ENCODE measurements at regions not wholly inside any gene's neighbourhood (a gene's known extent, or its start where the extent isn't known, plus 50 kb on each side); places are given as distances from the start of the nearest gene placed in this dataset.

- Histone ChIP-seq H3K27me3 (ENCODE audit: control insufficient read depth, insufficient read depth, low read length) (no peaks in the 10 kb centered on the region), H3K4me3 (ENCODE audit: low read depth, low read length) (no peak overlapping the region), H3K4me1 (ENCODE audit: control insufficient read depth, insufficient read depth, low read length, poor library complexity, severe bottlenecking) (no peaks in the 10 kb centered on the region), H3K36me3 (ENCODE audit: control insufficient read depth, insufficient read depth, low read length) (no peaks in the 10 kb centered on the region), H3K9me3 (ENCODE audit: control insufficient read depth in 2 of 2, low read length in 2 of 2) (no peaks in the 10 kb centered on the region), H3K27ac (ENCODE audit: insufficient read depth, low read length, poor library complexity, severe bottlenecking) (no peak overlapping the region)
- ATAC-seq (ENCODE audit: low read depth in 2 of 2): no peak
- Mint-ChIP-seq H3K4me3 (peak overlapping the region in 1 of 4 donors; percentile 14), H3K4me1 (peaks cover 0 to 15% (median 4%) of the 10 kb centered on the region in 4 donors), H3K9me3 (peaks cover 0 to 3% (median 0%) of the 10 kb centered on the region in 7 donors), H3K27me3 (no peaks in the 10 kb centered on the region), H3K36me3 (no peaks in the 10 kb centered on the region), H3K27ac (no peak overlapping the region)
- no peak for DNase-seq
Measured at GRCh38 chrX:38880296-38880854, 79.1 kb downstream of the MID1IP1 start.

GRCh38 chrX:38881066-38881465 is 79.8 kb downstream of the MID1IP1 start:
- Histone ChIP-seq H3K36me3 (ENCODE audit: control insufficient read depth, insufficient read depth, low read length) (no peaks in the 10 kb centered on the region), H3K4me3 (ENCODE audit: low read depth, low read length) (no peak overlapping the region), H3K27me3 (ENCODE audit: control insufficient read depth, insufficient read depth, low read length) (no peaks in the 10 kb centered on the region), H3K4me1 (ENCODE audit: control insufficient read depth, insufficient read depth, low read length, poor library complexity, severe bottlenecking) (no peaks in the 10 kb centered on the region), H3K27ac (ENCODE audit: insufficient read depth, low read length, poor library complexity, severe bottlenecking) (no peak overlapping the region), H3K9me3 (ENCODE audit: control insufficient read depth in 2 of 2, low read length in 2 of 2) (no peaks in the 10 kb centered on the region)
- Mint-ChIP-seq H3K27me3 (no peaks in the 10 kb centered on the region), H3K27ac (no peak overlapping the region), H3K4me3 (no peak overlapping the region), H3K36me3 (no peaks in the 10 kb centered on the region), H3K4me1 (peaks cover 0 to 15% (median 4%) of the 10 kb centered on the region in 4 donors), H3K9me3 (peaks cover 0 to 3% (median 0%) of the 10 kb centered on the region in 7 donors)
- DNase-seq (no peak), ATAC-seq (ENCODE audit: low read depth in 2 of 2) (no peak)

- no peak for DNase-seq
- no peak overlapping the region for H3K27ac Mint-ChIP-seq
- Histone ChIP-seq H3K27ac (ENCODE audit: insufficient read depth, low read length, poor library complexity, severe bottlenecking) (no peak overlapping the region), H3K9me3 (ENCODE audit: control insufficient read depth in 2 of 2, low read length in 2 of 2) (no peaks in the 10 kb centered on the region), H3K27me3 (ENCODE audit: control insufficient read depth, insufficient read depth, low read length) (no peaks in the 10 kb centered on the region), H3K4me3 (ENCODE audit: low read depth, low read length) (no peak overlapping the region), H3K4me1 (ENCODE audit: control insufficient read depth, insufficient read depth, low read length, poor library complexity, severe bottlenecking) (no peaks in the 10 kb centered on the region), H3K36me3 (ENCODE audit: control insufficient read depth, insufficient read depth, low read length) (no peaks in the 10 kb centered on the region)
- no peaks in the 10 kb centered on the region for H3K27me3 Mint-ChIP-seq
- no peaks in the 10 kb centered on the region for H3K36me3 Mint-ChIP-seq
- no peak for ATAC-seq (ENCODE audit: low read depth in 2 of 2)
- no peak overlapping the region for H3K4me3 Mint-ChIP-seq
- peaks cover 0 to 15% (median 4%) of the 10 kb centered on the region in 4 donors for H3K4me1 Mint-ChIP-seq
- H3K9me3 Mint-ChIP-seq: peaks cover 0 to 2% (median 0%) of the 10 kb centered on the region in 7 donors
Measured at GRCh38 chrX:38881727-38882126, 80.5 kb downstream of the MID1IP1 start.

- Mint-ChIP-seq H3K4me1 (peaks cover 0 to 15% (median 4%) of the 10 kb centered on the region in 4 donors), H3K4me3 (no peak overlapping the region), H3K9me3 (peaks cover 0 to 2% (median 0%) of the 10 kb centered on the region in 7 donors), H3K27me3 (no peaks in the 10 kb centered on the region), H3K36me3 (no peaks in the 10 kb centered on the region), H3K27ac (no peak overlapping the region)
- no peaks in the 10 kb centered on the region for H3K4me1 ChIP-seq (ENCODE audit: control insufficient read depth, insufficient read depth, low read length, poor library complexity, severe bottlenecking)
- H3K27me3 ChIP-seq (ENCODE audit: control insufficient read depth, insufficient read depth, low read length): no peaks in the 10 kb centered on the region
- no peak for ATAC-seq (ENCODE audit: low read depth in 2 of 2)
- H3K27ac ChIP-seq (ENCODE audit: insufficient read depth, low read length, poor library complexity, severe bottlenecking): no peak overlapping the region
- no peak for DNase-seq
- H3K36me3 ChIP-seq (ENCODE audit: control insufficient read depth, insufficient read depth, low read length): no peaks in the 10 kb centered on the region
- no peak overlapping the region for H3K4me3 ChIP-seq (ENCODE audit: low read depth, low read length)
- no peaks in the 10 kb centered on the region for H3K9me3 ChIP-seq (ENCODE audit: control insufficient read depth in 2 of 2, low read length in 2 of 2)
Measured at GRCh38 chrX:38882894-38883626, 81.8 kb downstream of the MID1IP1 start.

GRCh38 chrX:38886112-38886511 is 84.9 kb downstream of the MID1IP1 start:
- H3K27me3 ChIP-seq (ENCODE audit: control insufficient read depth, insufficient read depth, low read length): no peaks in the 10 kb centered on the region
- H3K4me3 ChIP-seq (ENCODE audit: low read depth, low read length): no peak overlapping the region
- H3K27ac Mint-ChIP-seq: no peak overlapping the region
- no peak overlapping the region for H3K4me3 Mint-ChIP-seq
- H3K4me1 ChIP-seq (ENCODE audit: control insufficient read depth, insufficient read depth, low read length, poor library complexity, severe bottlenecking): no peaks in the 10 kb centered on the region
- DNase-seq (no peak), ATAC-seq (ENCODE audit: low read depth in 2 of 2) (no peak)
- no peaks in the 10 kb centered on the region for H3K4me1 Mint-ChIP-seq
- no peaks in the 10 kb centered on the region for H3K36me3 Mint-ChIP-seq
- no peaks in the 10 kb centered on the region for H3K27me3 Mint-ChIP-seq
- H3K9me3 ChIP-seq (ENCODE audit: control insufficient read depth in 2 of 2, low read length in 2 of 2): no peaks in the 10 kb centered on the region
- H3K27ac ChIP-seq (ENCODE audit: insufficient read depth, low read length, poor library complexity, severe bottlenecking): no peak overlapping the region
- no peaks in the 10 kb centered on the region for H3K9me3 Mint-ChIP-seq
- no peaks in the 10 kb centered on the region for H3K36me3 ChIP-seq (ENCODE audit: control insufficient read depth, insufficient read depth, low read length)

- no peaks in the 10 kb centered on the region for H3K4me1 ChIP-seq (ENCODE audit: control insufficient read depth, insufficient read depth, low read length, poor library complexity, severe bottlenecking)
- H3K4me1 Mint-ChIP-seq: peaks cover 0 to 5% (median 2%) of the 10 kb centered on the region in 4 donors
- no peak overlapping the region for H3K27ac ChIP-seq (ENCODE audit: insufficient read depth, low read length, poor library complexity, severe bottlenecking)
- ATAC-seq (ENCODE audit: low read depth in 2 of 2) (no peak), DNase-seq (no peak)
- H3K27me3 ChIP-seq (ENCODE audit: control insufficient read depth, insufficient read depth, low read length): no peaks in the 10 kb centered on the region
- H3K9me3 ChIP-seq (ENCODE audit: control insufficient read depth in 2 of 2, low read length in 2 of 2): no peaks in the 10 kb centered on the region
- H3K27me3 Mint-ChIP-seq: no peaks in the 10 kb centered on the region
- H3K27ac Mint-ChIP-seq: no peak overlapping the region
- H3K4me3 ChIP-seq (ENCODE audit: low read depth, low read length): no peak overlapping the region
- H3K36me3 Mint-ChIP-seq: no peaks in the 10 kb centered on the region
- no peaks in the 10 kb centered on the region for H3K9me3 Mint-ChIP-seq
- no peaks in the 10 kb centered on the region for H3K36me3 ChIP-seq (ENCODE audit: control insufficient read depth, insufficient read depth, low read length)
- H3K4me3 Mint-ChIP-seq: no peak overlapping the region
Measured at GRCh38 chrX:38887222-38887621, 86.0 kb downstream of the MID1IP1 start.

GRCh38 chrX:38890326-38890725 is 89.1 kb downstream of the MID1IP1 start:
- Mint-ChIP-seq H3K4me1 (peaks cover 0 to 5% (median 2%) of the 10 kb centered on the region in 4 donors), H3K9me3 (no peaks in the 10 kb centered on the region), H3K36me3 (no peaks in the 10 kb centered on the region), H3K4me3 (no peak overlapping the region), H3K27me3 (no peaks in the 10 kb centered on the region), H3K27ac (no peak overlapping the region)
- ATAC-seq (ENCODE audit: low read depth in 2 of 2) (no peak), DNase-seq (no peak)
- Histone ChIP-seq H3K4me3 (ENCODE audit: low read depth, low read length) (no peak overlapping the region), H3K36me3 (ENCODE audit: control insufficient read depth, insufficient read depth, low read length) (no peaks in the 10 kb centered on the region), H3K4me1 (ENCODE audit: control insufficient read depth, insufficient read depth, low read length, poor library complexity, severe bottlenecking) (no peaks in the 10 kb centered on the region), H3K27me3 (ENCODE audit: control insufficient read depth, insufficient read depth, low read length) (no peaks in the 10 kb centered on the region), H3K27ac (ENCODE audit: insufficient read depth, low read length, poor library complexity, severe bottlenecking) (no peak overlapping the region), H3K9me3 (ENCODE audit: control insufficient read depth in 2 of 2, low read length in 2 of 2) (no peaks in the 10 kb centered on the region)

GRCh38 chrX:38890963-38891362 is 89.7 kb downstream of the MID1IP1 start:
- no peak for DNase-seq
- Histone ChIP-seq H3K4me3 (ENCODE audit: low read depth, low read length) (no peak overlapping the region), H3K9me3 (ENCODE audit: control insufficient read depth in 2 of 2, low read length in 2 of 2) (no peaks in the 10 kb centered on the region), H3K36me3 (ENCODE audit: control insufficient read depth, insufficient read depth, low read length) (no peaks in the 10 kb centered on the region), H3K27me3 (ENCODE audit: control insufficient read depth, insufficient read depth, low read length) (no peaks in the 10 kb centered on the region), H3K27ac (ENCODE audit: insufficient read depth, low read length, poor library complexity, severe bottlenecking) (no peak overlapping the region), H3K4me1 (ENCODE audit: control insufficient read depth, insufficient read depth, low read length, poor library complexity, severe bottlenecking) (no peaks in the 10 kb centered on the region)
- Mint-ChIP-seq H3K4me1 (peaks cover 0 to 5% (median 2%) of the 10 kb centered on the region in 4 donors), H3K27me3 (no peaks in the 10 kb centered on the region), H3K9me3 (no peaks in the 10 kb centered on the region), H3K4me3 (no peak overlapping the region), H3K36me3 (no peaks in the 10 kb centered on the region), H3K27ac (no peak overlapping the region)
- no peak for ATAC-seq (ENCODE audit: low read depth in 2 of 2)

Data from CD4-positive, CD25-positive, alpha-beta regulatory T cell (primary cell).